ENCODE measurements at regions not wholly inside any gene's neighbourhood (a gene's known extent, or its start where the extent isn't known, plus 50 kb on each side); places are given as distances from the start of the nearest gene placed in this dataset.

DNA sequence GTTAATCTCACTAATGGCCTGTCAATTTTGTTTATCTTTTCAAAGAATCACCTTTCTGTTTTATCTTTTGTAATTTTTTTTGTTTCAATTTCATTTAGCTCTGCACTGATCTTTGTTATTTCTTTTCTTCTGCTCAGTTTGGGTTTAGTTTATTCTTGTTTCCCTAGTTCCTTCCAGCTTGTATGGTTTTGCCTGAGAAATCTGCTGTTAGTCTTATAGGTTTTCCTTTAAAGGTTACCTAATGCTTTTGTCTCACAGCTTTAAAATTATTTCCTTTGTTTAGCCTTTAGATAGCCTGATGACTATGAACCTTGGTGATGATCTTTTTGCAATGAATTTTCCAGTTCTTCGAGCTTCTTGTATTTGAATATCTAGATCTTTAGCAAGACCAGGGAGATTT, 1869.8 kb upstream of the PCDH20 start:
- no peak for TF ChIP-seq SUZ12 (IDR thresholded peaks at IDR 0.05; ENCODE audit: extremely low read depth, insufficient read depth, insufficient read length)
- no peak for TF ChIP-seq YY1 (IDR thresholded peaks at IDR 0.05; ENCODE audit: insufficient read depth, insufficient read length)
- TF ChIP-seq ZNF274 (IDR thresholded peaks at IDR 0.05; ENCODE audit: low read depth, low read length) = no peak
